Stimulated activated CD4-positive, alpha-beta T cell treated with anti-CD3 and anti-CD28 coated beads, Interleukin-1b, Interleukin-23, amount 100 ng/mL, for 1 hour (primary cell): ENCODE measurements at regions not wholly inside any gene's neighbourhood (a gene's known extent, or its start where the extent isn't known, plus 50 kb on each side); places are given as distances from the start of the nearest gene placed in this dataset.

ENCODE experiments used
- DNase-seq, 2 donors: peaks; one replicate each; pipeline ENCODE4 v3.0.0-alpha.2; 2020; ENCODE audit warnings: low read depth in 2 of 2

DNA sequence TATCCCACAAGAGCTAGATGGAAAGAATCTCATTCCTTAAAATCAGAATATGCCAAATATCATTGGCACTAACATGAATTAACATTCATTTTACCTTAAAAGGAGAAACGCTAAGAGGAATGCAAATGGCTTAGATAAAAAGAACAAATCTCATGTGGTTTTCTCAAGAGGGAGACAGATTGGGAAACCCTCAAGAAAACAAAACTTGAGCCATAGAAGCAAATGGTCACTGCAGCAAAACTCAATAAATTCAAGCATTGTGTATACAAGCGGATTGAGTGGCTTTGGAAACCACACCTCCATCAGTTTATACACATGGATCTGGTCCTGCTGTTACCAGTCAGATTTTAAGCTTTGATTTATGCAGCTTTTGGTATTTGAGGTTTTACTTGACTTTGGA is 1331.8 kb upstream of the ZEB2 start:
- DNase-seq = no peak

DNA sequence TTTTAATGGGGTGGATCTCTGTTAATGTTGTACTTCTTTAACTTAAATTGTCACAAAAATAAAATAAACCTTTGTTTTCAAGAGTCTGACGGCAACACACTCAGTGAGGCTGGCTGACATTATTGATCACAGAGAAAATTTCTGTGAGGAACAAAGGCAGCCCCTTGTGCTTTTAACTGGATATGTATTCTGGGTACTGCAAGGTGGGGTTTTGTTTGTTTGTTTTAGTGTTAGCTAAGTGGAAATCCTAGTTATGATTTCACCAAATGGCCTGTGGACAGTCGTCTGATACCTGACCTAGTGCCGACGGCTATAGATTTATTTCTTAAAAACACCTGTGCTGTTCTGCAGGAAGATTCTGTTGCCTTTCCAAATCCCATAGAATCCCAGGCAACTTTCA is 1329.5 kb upstream of the ZEB2 start:
- no peak for DNase-seq

DNA sequence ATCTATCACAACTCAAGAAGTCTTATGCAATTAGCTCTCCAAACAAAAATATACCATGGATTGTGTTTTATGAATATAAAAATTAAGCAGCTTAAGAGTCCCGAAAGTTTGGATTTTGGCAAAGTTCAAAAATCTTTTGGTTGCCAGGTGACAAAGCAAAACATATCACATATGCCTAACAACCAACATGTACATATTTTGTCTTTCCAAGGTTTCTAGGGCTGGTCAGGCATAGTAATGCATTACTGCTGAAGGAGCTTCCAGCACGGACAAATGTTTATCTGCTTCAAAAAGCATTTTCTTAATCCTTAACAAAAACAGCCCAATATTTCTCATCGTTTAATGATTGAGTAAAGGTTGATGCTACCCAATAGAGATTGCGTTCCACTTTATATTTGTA is 1327.1 kb upstream of the ZEB2 start:
- DNase-seq = no peak

DNA sequence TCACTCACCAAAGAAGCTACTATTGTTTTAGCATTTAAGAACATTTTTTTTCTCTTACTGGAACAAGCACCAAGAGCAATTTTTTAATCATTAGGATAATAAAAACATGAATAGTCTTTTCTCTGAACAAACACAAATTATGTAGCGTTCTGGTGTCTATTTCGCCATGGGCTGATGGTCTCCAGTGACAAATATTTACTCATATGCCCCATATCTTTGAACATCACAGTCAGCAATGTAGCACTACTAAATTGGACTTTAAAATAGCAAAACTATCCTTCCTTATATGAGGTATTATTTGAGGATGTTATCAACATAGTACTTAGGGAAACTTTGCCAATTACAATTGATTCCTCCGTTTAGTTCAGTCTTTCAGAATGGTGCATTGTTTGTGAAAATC is 1326.0 kb upstream of the ZEB2 start:
- no peak for DNase-seq

DNA sequence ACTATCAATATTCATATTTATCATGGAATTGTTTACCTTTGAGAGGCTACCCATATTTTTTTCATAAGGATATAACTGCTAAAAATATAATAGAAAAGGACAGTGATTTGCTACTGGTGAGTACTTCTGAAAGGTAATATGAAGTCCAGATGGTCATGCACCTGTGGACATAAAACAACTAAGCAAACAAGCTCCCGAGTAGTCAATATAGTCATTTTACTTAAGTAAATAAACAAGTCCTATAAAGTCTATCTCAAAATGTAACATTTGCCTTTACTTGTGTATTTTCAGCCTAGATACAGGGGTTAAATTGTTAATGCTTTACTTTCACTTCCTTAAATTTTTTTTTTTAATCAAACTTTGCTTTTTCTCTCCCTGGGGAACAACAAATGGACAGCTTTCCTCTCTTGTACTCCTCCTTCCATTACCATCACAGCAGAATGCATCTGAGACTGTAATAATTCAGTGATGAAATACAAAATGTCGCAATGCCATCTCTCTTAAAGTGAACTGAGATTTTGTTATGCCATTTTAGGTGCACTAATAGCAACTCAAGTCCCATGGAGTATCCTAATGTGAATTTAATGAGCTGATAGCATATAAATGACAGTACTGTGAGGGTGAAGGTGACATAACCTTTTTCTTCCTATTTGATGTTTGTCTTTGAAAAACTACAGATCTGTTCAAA is 1325.4 kb upstream of the ZEB2 start:
- no peak for DNase-seq

DNA sequence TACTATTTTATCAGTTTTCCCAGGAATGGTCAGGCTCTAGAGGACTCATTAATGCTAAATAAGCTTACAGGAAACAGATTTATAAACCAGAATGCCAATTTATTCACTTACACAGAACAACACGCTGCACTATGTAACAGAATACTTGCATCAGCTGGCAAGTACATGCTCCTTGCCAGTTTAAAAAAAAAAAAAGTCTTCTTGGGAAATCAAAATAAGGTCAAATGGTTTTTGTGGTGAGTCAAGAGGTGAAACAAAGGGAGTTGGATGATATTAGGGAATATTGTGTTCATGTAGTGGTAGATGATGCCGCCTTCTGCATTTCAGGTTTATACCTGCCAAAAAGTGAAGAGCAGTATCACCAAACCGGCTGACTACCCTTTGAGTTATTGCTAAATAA is 1322.1 kb upstream of the ZEB2 start:
- no peak for DNase-seq

DNA sequence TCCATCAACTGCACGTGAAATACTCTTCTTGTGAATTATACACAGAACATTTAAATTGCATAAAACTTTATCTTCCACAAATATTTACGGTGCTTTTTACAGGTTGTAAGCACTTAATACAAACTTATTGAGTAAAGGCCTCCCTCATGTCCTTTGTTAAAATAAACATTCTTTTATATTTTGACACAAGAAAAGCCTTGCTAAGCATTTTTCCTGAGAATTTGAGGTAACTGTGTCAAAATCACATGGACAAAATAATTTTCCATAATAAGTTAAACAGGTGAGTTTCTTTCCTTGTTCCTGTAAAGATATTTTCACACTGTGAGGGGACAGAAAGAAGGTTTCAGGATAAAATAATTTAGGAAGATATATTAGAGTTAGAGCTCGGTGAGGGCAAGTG is 1317.1 kb upstream of the ZEB2 start:
- DNase-seq = no peak

DNA sequence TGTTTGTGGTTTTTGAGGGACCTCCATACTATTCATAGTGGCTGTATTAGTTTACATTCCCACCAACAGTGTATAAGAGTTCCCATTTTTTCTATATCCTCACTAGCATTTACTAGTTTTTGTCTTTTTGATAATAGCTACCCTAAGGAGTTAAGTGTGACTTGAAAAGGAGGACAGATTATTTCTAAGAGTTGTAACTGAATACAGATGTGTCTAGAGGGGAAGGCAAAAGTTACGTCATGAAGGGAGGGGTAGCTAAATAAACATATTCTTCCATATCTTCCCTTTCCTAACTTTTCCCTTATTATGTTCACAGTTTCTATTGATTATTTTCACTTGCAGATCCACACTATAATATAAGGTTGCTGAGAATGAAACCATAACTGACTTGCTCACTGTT is 1315.7 kb upstream of the ZEB2 start:
- no peak for DNase-seq

DNA sequence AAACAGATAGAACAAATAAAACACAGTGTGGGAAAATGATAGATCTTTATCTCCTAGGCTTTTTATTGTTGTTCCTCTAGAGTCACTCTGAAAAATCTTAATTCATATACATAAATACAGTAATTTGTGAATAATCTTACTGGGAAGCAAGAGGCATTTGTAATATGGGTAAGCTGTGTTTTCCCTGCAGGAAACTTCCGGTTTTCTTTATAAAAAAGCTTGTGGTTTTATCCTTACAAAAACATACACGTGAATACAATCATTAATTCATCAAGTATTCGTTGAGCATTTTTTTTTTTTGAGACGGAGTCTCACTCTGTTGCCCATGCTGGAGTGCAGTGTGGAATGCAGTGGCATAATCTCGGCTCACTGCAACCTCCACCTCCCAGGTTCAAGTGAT is 1312.8 kb upstream of the ZEB2 start:
- no peak for DNase-seq

DNA sequence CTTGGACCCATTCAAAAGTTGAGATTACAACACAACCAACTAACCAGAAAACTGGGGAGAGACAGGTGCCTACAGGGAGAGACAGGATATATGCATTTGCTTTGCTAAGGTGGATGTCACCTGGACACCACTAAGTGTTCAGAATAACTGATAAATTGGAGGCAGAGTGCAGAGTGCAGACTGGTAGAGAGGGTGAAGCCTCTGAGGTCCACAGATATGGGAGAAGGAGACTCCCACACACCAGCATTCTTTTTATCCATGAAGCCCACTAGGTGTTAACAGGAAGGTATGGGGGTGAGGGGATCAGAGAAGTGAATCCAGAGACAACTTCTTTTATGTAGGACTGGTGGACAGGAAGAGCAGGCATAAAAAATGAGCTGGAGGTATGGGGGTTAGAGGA is 1310.0 kb upstream of the ZEB2 start:
- no peak for DNase-seq

DNA sequence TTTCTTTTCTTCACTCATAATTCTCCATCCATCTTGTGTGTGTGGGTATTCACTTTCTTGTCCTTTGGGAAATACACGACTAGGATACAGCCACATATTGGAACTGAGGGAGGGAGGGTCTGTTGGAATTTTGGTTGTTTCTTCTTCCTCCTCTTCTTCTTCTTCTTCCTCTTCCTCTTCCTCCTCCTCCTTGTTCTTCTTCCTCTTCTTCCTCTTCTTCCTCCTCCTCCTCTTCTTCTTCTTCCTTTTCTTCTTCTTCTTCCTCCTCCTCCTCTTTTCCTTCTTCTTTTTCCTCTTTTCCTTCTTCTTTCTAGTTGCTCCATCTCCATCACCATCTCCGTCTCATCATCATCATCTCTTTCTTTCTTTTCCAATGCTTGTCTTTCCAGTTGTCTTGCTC is 1307.3 kb upstream of the ZEB2 start:
- DNase-seq = no peak

DNA sequence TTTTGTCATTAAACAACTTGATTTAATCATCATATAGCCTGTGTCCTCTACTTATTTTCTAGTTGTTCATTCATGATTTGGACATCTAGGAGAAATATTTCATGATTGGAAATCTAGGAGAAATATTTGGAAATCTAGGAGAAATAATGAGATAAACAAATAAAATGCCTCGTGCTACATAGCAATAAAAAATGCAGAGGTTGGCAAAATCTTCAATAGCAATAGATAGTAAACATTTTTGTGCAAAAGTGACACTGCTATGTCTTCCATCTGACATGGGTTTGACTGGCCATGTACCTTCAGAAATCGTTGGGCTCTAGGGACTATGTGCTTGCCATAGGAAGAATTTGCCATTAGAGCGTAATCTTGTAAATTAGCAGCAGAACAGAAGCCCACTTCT is 1304.5 kb upstream of the ZEB2 start:
- no peak for DNase-seq

DNA sequence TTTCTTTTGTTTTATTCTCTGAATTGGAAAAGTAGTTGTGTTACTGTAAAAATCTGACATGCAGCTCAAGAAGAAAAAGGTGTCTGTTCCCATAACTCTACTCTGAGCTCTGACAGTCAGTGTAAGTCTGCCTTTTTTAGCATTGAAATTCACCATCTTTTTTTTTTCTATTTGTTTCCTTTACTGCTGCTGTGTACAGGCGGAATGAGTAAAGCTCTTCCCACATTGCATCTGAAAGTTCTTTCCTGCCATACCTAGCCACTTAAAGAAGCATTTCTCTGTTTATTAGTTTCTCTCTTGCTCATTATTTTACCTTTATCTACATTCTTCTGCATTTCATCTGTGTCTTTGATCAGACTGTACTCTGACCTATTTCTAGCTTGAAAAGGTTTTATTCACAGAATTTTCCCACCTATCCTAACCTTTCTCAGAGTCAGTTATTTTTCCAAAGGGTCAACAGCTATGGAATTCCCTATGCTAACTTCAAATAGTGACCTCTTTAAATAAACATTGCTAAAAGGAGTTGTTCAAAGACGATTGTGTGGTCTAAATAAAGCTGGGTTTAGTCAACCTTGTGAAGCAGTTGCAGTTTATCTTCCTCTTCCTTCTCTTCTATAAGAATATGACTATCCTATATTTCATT is 1303.1 kb upstream of the ZEB2 start:
- DNase-seq = no peak

DNA sequence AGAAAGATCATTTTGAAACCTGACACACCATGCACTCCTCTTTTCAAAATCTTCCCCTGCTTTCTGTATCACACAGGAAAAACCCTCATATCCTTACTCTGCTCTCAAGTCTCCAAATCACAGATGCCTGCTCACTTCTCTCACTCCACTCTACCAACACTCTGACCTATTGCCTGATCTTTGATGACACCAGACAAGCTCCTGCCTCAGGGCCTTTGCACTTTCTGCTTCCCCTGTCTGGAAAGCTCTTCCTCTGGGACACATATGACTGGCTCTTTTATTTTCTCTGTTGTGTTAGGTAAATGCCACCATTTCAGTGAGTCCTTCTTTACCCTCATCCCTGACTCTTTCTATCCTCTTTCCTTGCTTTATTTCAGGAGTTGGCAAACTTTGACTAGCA is 1300.7 kb upstream of the ZEB2 start:
- DNase-seq = no peak

DNA sequence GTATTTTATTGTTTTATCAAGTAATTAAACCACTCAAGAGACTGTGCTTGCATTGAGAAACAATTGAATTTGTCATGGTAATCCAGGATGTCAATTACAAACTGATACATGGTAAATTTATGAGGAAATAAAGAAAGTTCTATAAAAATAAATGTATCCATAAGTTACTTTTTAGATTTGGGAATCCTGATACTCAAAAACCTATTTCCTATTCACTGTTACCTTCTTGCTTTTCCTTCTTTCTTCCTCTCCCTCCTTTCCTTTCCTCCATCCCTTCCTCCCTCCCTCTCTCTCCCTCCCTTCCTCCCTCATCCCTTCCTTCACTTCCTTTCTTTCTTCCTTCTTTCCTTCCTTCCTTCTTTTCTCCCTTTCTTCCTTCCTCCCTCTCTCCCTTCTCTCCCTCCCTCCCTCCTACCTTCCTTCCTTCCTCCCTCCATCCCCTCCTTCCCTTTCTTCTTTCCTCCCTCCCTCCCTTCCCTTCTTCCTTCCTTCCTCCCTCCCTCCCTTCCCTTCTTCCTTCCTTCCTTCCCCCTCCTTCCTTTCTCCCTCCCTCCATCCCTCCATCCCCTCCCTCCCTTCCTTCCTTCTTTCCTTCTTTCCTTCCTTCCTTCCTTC is 1299.1 kb upstream of the ZEB2 start:
- no peak for DNase-seq

DNA sequence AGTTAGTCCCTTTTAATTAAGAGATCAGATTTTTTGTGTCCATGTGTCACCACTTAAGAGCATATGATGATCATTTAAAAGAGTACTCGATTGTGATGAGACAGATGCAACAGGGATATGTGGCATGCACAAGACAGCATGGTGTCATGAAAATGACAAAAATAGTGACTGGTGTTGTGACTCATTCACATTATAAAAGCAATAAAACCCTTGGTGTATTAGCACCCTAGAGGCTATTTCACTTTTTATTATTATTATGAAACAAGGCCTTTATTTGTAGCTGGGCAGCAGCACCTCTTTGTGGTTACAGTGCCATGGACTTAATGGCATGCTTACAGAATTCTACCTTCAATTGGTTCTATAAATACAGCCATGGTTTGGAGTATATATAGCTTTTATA is 1296.0 kb upstream of the ZEB2 start:
- no peak for DNase-seq

DNA sequence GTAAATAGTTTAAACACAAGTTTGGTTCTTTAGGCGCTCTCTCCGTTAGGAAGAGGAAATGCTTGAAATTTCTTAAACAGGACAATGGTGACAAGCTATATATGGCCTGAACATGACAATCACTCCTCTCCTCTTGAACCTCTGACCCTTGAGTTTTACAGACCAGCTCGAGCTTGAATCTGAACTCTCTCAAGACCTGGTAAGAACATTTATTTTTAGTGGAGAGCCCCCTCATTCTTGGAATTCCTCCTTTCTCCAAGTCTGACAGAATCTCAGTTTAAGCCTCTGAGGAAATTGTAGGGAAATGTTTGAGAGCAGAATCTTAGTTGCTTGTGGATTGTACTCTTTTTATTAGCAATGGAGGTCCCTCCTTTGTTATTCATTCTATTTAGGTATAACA is 1293.6 kb upstream of the ZEB2 start:
- no peak for DNase-seq

DNA sequence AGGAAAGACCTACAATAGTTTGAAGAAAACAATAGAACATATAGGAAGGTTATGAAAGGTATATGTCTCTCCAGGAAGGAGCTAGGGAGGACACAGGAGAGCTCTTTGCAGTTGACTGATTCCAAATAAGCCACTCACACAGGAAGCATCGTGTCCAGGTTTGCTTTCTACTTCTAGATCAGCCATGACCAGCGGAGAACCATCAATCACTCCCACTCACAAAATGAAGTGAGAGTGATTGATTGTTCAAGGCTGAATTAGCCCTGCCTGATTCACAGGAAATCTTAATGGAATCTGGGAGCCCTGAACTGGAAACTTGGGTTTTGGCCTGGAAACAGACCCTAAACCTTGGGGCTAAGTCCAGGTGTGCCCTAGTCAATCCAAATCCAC is 1292.2 kb upstream of the ZEB2 start:
- DNase-seq = no peak

DNA sequence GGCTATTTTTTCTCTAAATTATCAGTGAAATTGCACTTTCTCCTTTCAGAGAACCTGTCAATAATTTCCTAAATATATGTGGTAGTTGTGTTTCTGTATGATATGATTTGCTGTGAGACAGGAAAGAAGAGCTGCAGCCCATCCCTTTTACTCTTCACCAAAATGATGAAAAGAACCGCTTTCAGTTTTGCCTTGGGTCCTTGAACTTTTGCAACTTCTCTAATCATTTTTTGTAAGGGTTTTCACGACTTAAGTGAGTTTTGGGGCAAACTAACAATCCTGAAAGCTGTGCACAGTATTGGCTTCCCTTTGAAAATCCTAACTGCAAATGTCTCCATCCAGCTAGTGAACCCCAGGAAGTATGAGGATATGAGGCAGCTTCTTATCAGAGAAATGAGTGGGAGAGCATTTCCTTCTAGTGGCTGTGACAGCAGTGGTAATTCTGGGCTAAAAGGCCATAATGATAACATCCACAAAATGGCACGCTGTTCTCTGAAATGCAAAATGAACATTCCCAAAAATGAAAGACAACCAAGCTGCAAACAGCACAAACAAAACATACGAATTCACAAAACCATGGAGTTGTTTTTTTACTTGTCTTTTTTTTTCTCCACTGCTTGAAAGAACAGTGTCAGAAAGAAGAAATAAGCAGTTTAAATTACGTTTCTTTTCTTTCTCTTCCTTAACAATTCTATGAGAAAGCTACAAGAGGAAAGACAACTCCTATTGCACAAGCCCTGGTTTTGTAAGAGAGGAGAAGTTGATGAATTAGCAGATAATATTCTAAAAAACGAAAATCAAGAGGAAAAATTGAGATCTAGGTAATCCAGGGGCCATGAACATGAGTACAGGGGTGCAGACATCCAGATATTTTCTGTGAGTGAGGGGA is 1291.6 kb upstream of the ZEB2 start:
- no peak for DNase-seq

DNA sequence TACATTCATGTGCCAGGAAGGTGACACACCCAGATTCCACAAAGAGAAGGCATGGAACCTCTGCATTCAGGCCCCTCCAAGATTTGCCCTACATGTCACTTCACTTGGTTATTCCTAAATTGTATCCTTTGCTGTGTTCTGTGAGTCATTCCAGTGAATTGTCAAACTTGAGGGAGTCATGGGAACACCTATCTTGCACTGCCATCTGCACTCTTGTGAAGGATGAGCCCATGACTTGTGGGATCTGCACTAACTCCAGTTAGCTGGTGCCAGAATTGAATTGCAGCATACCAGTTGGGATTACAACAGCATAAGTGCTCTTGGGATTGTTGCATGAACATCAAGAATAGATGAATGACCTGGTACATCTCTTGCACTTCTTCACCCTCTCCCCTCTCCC is 1288.0 kb upstream of the ZEB2 start:
- DNase-seq = no peak

DNA sequence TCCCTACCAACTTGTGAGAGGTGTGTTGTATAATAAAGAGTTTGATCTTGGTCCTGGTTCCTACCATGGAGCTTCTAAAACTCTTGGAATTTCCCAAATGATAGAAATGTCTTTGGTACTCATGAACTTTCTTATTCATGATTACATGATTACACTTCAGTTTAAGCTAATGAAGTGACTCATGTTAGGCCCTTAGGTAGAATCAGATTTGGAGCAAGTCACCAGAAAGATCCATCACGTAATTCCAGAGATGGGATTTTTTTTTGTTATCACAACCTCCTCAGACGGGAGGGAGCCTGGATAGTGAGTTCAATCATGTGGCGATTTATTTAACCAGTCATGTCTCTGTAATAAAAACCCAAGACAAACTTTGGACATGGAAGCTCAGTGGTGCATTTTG is 1287.6 kb upstream of the ZEB2 start:
- no peak for DNase-seq

DNA sequence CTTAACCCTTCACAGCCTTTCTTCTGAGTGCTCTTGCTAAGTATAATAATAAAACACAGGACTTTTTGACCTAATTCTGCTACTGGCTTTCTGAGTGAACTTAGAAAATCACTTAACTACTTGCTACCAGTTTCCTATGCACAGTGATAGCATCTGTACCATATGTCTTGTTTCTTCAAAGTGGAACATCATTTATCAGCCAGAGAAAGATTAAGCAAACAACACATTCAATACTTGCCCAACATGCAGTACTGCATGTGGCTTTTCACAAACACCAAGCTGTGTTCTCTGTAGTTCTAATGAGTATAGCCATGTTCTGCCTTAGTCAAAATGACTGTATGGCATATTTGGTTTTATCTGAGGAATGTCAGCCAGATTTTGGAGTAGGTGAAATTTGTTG is 1286.6 kb upstream of the ZEB2 start:
- DNase-seq = no peak

DNA sequence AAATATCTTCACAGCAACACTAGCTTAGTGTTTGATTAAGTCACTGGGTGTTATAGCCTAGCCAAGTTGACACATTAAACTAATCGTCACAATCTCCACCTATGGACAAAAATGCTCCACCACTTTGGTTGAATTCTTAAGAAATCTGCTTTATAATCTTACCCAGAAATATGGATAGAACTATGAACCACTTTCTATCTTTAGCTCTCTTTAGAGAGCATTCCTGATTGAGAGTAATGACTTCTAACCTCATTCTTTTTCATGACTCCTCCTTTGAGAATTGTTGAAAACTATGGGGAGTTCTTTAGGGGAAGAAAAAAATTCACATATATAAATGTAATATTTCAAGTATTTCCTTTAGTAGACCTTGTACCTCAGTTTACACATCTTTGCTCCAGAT is 1282.2 kb upstream of the ZEB2 start:
- DNase-seq = no peak
